Neuronal stem cell (in vitro differentiated cells): ENCODE measurements at regions not wholly inside any gene's neighbourhood (a gene's known extent, or its start where the extent isn't known, plus 50 kb on each side); places are given as distances from the start of the nearest gene placed in this dataset.

Source experiments
- DNase-seq: peaks from one replicate; pipeline ENCODE4 v3.0.0-alpha.2; 2013; ENCODE audit warnings: low spot score
- H2AFZ ChIP-seq: one replicate; pipeline ENCODE4 v1.6.1; 2013; ENCODE audit warnings: mild to moderate bottlenecking, low read length, inconsistent platforms
- H2AK5ac ChIP-seq: 2 replicates; pipeline ENCODE4 v1.6.1; 2013; ENCODE audit warnings: low read depth, mild to moderate bottlenecking, inconsistent platforms, low read length, moderate library complexity, mixed read lengths
- H2BK120ac ChIP-seq: 2 replicates; pipeline ENCODE4 v1.6.1; 2013; ENCODE audit warnings: low read depth, mild to moderate bottlenecking, inconsistent platforms, low read length, moderate library complexity, mixed read lengths
- H2BK12ac ChIP-seq: one replicate; pipeline ENCODE4 v1.6.1; 2013; ENCODE audit warnings: low read length, inconsistent platforms
- H2BK15ac ChIP-seq: 2 replicates; pipeline ENCODE4 v1.6.1; 2013; ENCODE audit warnings: mild to moderate bottlenecking, low read length, inconsistent platforms, mixed read lengths
- H2BK5ac ChIP-seq: one replicate; pipeline ENCODE4 v1.6.1; 2013; ENCODE audit warnings: inconsistent platforms, mild to moderate bottlenecking, low read length, moderate library complexity
- H3K14ac ChIP-seq: one replicate; pipeline ENCODE4 v1.6.1; 2013; ENCODE audit warnings: low read length, inconsistent platforms
- H3K18ac ChIP-seq: 2 replicates; pipeline ENCODE4 v1.6.1; 2013; ENCODE audit warnings: low read length, inconsistent platforms
- H3K23ac ChIP-seq: 2 replicates; pipeline ENCODE4 v1.6.1; 2013; ENCODE audit warnings: low read depth, mild to moderate bottlenecking, mixed read lengths, low read length, inconsistent platforms; ENCODE audit not compliant: poor library complexity
- H3K27ac ChIP-seq: replicated peaks from 3 replicates; pipeline ENCODE4 v1.5.1; 2013; ENCODE audit warnings: low read length, inconsistent platforms
- H3K27me3 ChIP-seq, 3 experiments: 2 replicates each; pipeline ENCODE4 v1.6.1; 2013; ENCODE audit warnings: low read length in 3 of 3, mild to moderate bottlenecking in 2 of 3, inconsistent platforms in 1 of 3, low read depth in 1 of 3, mixed read lengths in 1 of 3, moderate library complexity in 1 of 3; ENCODE audit not compliant: control insufficient read depth in 3 of 3, insufficient read depth in 3 of 3
- H3K36me3 ChIP-seq, 2 donors: replicated peaks in 1 of 2; 2 replicates each; pipeline ENCODE4 v1.6.1; 2013; ENCODE audit warnings: low read length in 2 of 2; ENCODE audit not compliant: control insufficient read depth in 2 of 2, insufficient read depth in 2 of 2
- H3K4ac ChIP-seq: 2 replicates; pipeline ENCODE4 v1.6.1; 2013; ENCODE audit warnings: inconsistent platforms, mild to moderate bottlenecking, low read length, moderate library complexity
- H3K4me1 ChIP-seq, 2 donors: 1 replicate in 1 of 2; 2 replicates in 1 of 2; pipeline ENCODE4 v1.6.1; 2013; ENCODE audit warnings: low read length in 2 of 2, low read depth in 1 of 2; ENCODE audit not compliant: control insufficient read depth in 2 of 2, insufficient read depth in 1 of 2
- H3K4me2 ChIP-seq: one replicate; pipeline ENCODE4 v1.6.1; 2013; ENCODE audit warnings: mild to moderate bottlenecking, low read length, inconsistent platforms; ENCODE audit not compliant: insufficient read depth, poor library complexity, severe bottlenecking
- H3K4me3 ChIP-seq, 2 donors: 2 replicates each; pipeline ENCODE4 v1.5.1; 2013; ENCODE audit warnings: low read length in 2 of 2, mild to moderate bottlenecking in 2 of 2, inconsistent platforms in 1 of 2, moderate library complexity in 1 of 2
- H3K79me1 ChIP-seq: one replicate; pipeline ENCODE4 v1.6.1; 2013; ENCODE audit warnings: low read depth, mild to moderate bottlenecking, inconsistent platforms, low read length, moderate library complexity
- H3K9ac ChIP-seq: one replicate; pipeline ENCODE4 v1.6.1; 2013; ENCODE audit warnings: mild to moderate bottlenecking, low read depth, low read length, inconsistent platforms; ENCODE audit not compliant: poor library complexity
- H3K9me3 ChIP-seq, 2 donors: replicated peaks in 1 of 2; 2 replicates each; pipeline versions ENCODE3 to v1.6.1; 2013; ENCODE audit warnings: low read length in 2 of 2, mild to moderate bottlenecking in 2 of 2, inconsistent platforms in 1 of 2, low read depth in 1 of 2, mixed read lengths in 1 of 2, moderate library complexity in 1 of 2; ENCODE audit not compliant: control insufficient read depth in 2 of 2, insufficient read depth in 1 of 2
- H4K8ac ChIP-seq: one replicate; pipeline ENCODE4 v1.6.1; 2013; ENCODE audit warnings: low read depth, mild to moderate bottlenecking, inconsistent platforms, low read length, moderate library complexity
- H4K91ac ChIP-seq: one replicate; pipeline ENCODE4 v1.6.1; 2013; ENCODE audit warnings: low read length, low read depth, mild to moderate bottlenecking, inconsistent platforms; ENCODE audit not compliant: poor library complexity
- WGBS, 2 donors: extraction: QIAGEN DNeasy Blood & Tissue Kit; methylation state at CpG; one replicate each; pipeline ENCODE4 v1.1.7; 2013; ENCODE audit warnings: missing lambda C conversion rate in 2 of 2, mixed read lengths in 1 of 2; ENCODE audit not compliant: insufficient read length in 2 of 2, insufficient replicate concordance in 1 of 2; ENCODE audit errors: extremely low coverage in 2 of 2; 5-methylcytosine and 5-hydroxymethylcytosine counted together

DNA sequence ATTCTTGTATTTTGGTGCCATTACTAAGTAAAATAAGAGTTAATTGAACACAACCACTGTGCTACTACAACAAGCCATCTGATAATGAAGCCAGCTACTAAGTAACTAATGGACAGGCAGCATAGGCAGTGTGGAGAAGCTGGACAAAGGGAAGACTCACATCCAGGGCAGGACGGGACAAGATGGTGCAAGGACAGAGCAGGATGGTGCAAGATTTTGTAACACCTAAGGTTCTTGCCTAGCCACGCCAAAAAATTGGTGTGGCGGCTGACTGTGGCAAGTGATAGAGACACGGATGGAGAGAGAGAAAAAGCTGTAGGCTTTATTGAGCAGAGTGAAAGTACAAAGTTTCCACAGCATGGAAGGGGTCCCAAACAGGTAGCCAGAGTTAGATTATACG, 114.0 kb upstream of the VANGL1 start:
- H3K4ac ChIP-seq: no peak overlapping the region
- H3K36me3 ChIP-seq: no peaks in the 10 kb centered on the region
- no peaks in the 10 kb centered on the region for H3K27me3 ChIP-seq
- H2AFZ ChIP-seq: no peak overlapping the region
- H3K79me1 ChIP-seq: no peaks in the 10 kb centered on the region
- no peak overlapping the region for H2BK5ac ChIP-seq
- no peak overlapping the region for H3K23ac ChIP-seq
- H3K14ac ChIP-seq: no peak overlapping the region
- no peak overlapping the region for H3K4me3 ChIP-seq
- no peaks in the 10 kb centered on the region for H3K9me3 ChIP-seq
- H3K18ac ChIP-seq: no peak overlapping the region
- H2AK5ac ChIP-seq: no peak overlapping the region
- H4K8ac ChIP-seq: no peak overlapping the region
- H3K27ac ChIP-seq: no peak overlapping the region
- H3K4me1 ChIP-seq: peaks cover 0 to 2% of the 10 kb centered on the region in 2 donors
- H2BK12ac ChIP-seq: no peak overlapping the region
- no peak overlapping the region for H3K9ac ChIP-seq
- H2BK15ac ChIP-seq: no peak overlapping the region
- DNase-seq: no peak
- no CpG with 5 or more reads among the region's 5 CpGs for WGBS, 2 donors
- no peak overlapping the region for H2BK120ac ChIP-seq
- no peak overlapping the region for H4K91ac ChIP-seq
- H3K4me2 ChIP-seq: no peak overlapping the region

DNA sequence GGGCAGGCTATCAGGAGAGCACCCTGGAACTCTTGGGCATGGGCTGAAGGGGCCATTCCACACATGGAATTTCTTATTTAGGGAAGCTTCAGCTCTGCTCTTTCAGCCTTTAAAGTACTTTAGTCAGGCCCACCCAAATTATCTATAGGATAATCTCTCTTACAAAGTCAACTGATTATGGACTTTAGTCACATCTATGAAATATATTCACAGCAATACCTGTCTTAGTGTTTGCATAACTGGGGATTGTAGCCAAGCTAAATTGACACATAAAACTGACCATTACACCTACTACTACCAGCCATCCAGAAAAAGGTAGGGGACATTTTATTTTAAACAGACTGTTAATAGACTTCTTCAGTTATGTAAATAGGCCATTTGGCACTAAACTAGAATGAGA, 114.9 kb upstream of the VANGL1 start:
- Histone ChIP-seq H3K14ac (no peak overlapping the region), H3K9ac (no peak overlapping the region), H3K27me3 (no peaks in the 10 kb centered on the region), H2AFZ (no peak overlapping the region), H4K91ac (no peak overlapping the region), H2BK15ac (no peak overlapping the region), H3K18ac (no peak overlapping the region), H3K79me1 (no peaks in the 10 kb centered on the region), H3K36me3 (no peaks in the 10 kb centered on the region), H2BK120ac (no peak overlapping the region), H3K4ac (no peak overlapping the region), H3K9me3 (no peaks in the 10 kb centered on the region), H3K27ac (no peak overlapping the region), H2BK5ac (no peak overlapping the region), H3K4me1 (peaks cover 0 to 2% of the 10 kb centered on the region in 2 donors), H3K23ac (no peak overlapping the region), H2BK12ac (no peak overlapping the region), H3K4me3 (no peak overlapping the region), H3K4me2 (no peak overlapping the region), H2AK5ac (no peak overlapping the region), H4K8ac (no peak overlapping the region)
- no peak for DNase-seq

DNA sequence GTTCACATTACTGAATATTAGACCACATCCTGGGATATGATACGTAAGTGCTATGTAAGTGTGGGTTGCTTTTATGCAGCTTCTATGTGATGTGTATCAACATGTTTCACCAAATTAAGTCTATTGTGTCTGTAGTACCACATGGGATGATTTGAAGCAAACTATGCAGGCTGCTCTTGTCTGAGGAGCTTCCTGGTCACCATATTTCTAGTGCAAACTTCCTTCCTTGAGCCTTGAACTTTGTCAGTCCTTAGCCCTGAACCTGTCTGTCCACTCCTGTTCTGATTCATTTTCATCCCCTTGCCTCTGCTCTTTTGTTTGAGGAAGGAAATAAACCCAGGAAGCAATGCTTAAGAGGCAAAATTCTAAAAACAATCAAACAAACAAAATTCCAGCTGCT, 117.5 kb upstream of the VANGL1 start:
- Histone ChIP-seq H2BK120ac (no peak overlapping the region), H3K79me1 (no peaks in the 10 kb centered on the region), H4K8ac (no peak overlapping the region), H3K4me3 (no peak overlapping the region), H3K23ac (no peak overlapping the region), H2AFZ (no peak overlapping the region), H3K27ac (no peak overlapping the region), H3K27me3 (no peaks in the 10 kb centered on the region), H3K18ac (no peak overlapping the region), H3K14ac (no peak overlapping the region), H3K4ac (no peak overlapping the region), H4K91ac (no peak overlapping the region), H3K4me1 (no peaks in the 10 kb centered on the region), H2BK12ac (no peak overlapping the region), H2AK5ac (no peak overlapping the region), H2BK15ac (no peak overlapping the region), H3K9me3 (no peaks in the 10 kb centered on the region), H3K9ac (no peak overlapping the region), H2BK5ac (no peak overlapping the region), H3K4me2 (no peak overlapping the region), H3K36me3 (no peaks in the 10 kb centered on the region)
- no peak for DNase-seq
- WGBS, 2 donors: no CpG with 5 or more reads among the region's 1 CpG

- H2BK5ac ChIP-seq: no peak overlapping the region
- H3K4me1 ChIP-seq: no peaks in the 10 kb centered on the region
- DNase-seq: no peak
- H3K14ac ChIP-seq: no peak overlapping the region
- no peak overlapping the region for H3K27ac ChIP-seq
- no peak overlapping the region for H2BK12ac ChIP-seq
- no peaks in the 10 kb centered on the region for H3K36me3 ChIP-seq
- H3K4ac ChIP-seq: no peak overlapping the region
- H3K9me3 ChIP-seq: no peaks in the 10 kb centered on the region
- no peak overlapping the region for H3K4me3 ChIP-seq
- H3K27me3 ChIP-seq: no peaks in the 10 kb centered on the region
- no peak overlapping the region for H3K9ac ChIP-seq
- H3K79me1 ChIP-seq: no peaks in the 10 kb centered on the region
- no peak overlapping the region for H3K4me2 ChIP-seq
- no peak overlapping the region for H2AK5ac ChIP-seq
- no peak overlapping the region for H2BK120ac ChIP-seq
- no peak overlapping the region for H3K18ac ChIP-seq
- H2BK15ac ChIP-seq: no peak overlapping the region
- H4K8ac ChIP-seq: no peak overlapping the region
- no peak overlapping the region for H4K91ac ChIP-seq
- no peak overlapping the region for H3K23ac ChIP-seq
- no peak overlapping the region for H2AFZ ChIP-seq
Measured at GRCh38 chr1:115522386-115522785, 119.4 kb upstream of the VANGL1 start.
